ENCODE measurements at regions not wholly inside any gene's neighbourhood (a gene's known extent, or its start where the extent isn't known, plus 50 kb on each side); places are given as distances from the start of the nearest gene placed in this dataset.

DNA sequence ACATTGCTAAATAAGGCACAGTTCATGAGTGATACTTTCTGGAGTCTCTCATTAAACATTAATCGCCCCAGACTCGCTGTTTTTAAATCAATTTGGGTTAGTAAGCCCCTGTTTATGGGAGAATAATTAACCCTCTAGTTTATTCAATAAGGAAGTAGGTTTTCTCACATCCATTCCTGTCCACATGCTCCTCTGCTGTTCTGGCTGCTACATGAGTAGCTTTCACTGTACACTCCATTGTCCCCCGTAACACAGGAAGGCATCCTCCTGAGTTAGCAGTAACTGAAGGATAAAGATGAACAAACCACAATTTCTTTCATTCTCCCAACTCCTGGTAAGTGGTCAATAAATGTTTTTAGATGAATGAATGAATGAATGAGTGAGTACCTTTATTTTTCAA lies 378.5 kb downstream of the DIPK2A start:
- no peak for TF ChIP-seq POLR2A (IDR thresholded peaks at IDR 0.05; ENCODE audit: low read depth, low read length)
- TF ChIP-seq PAX5 (IDR thresholded peaks at IDR 0.05; ENCODE audit: insufficient read depth, low read length, severe bottlenecking) = no peak
- no peak for TF ChIP-seq POLR2AphosphoS5 (IDR thresholded peaks at IDR 0.05; ENCODE audit: low read depth, low read length)

All from GM12891 (cell line).